ENCODE measurements at regions not wholly inside any gene's neighbourhood (a gene's known extent, or its start where the extent isn't known, plus 50 kb on each side); places are given as distances from the start of the nearest gene placed in this dataset.

- Histone ChIP-seq H3K9me3 (ENCODE audit: insufficient read depth, low read length, severe bottlenecking) (no peaks in the 10 kb centered on the region), H3K36me3 (ENCODE audit: insufficient read depth, low read length) (no peaks in the 10 kb centered on the region), H2AFZ (ENCODE audit: low read depth, low read length) (no peak overlapping the region), H3K27ac (ENCODE audit: low read length) (no peak overlapping the region), H3K4me1 (ENCODE audit: insufficient read depth, low read length) (no peaks in the 10 kb centered on the region), H4K20me1 (ENCODE audit: insufficient read depth, low read length) (no peaks in the 10 kb centered on the region), H3K9ac (ENCODE audit: low read depth, low read length) (no peak overlapping the region), H3K4me2 (ENCODE audit: insufficient read depth, low read length) (no peak overlapping the region), H3K79me2 (ENCODE audit: insufficient read depth, low read length) (no peaks in the 10 kb centered on the region), H3K27me3 (ENCODE audit: insufficient read depth, low read length, poor library complexity) (no peaks in the 10 kb centered on the region), H3K4me3 (ENCODE audit: low read depth in 1 of 2, low read length in 2 of 2) (no peak overlapping the region)
- DNase-seq, result no peak
- no peak for ATAC-seq (ENCODE audit: insufficient read depth, low read depth)
- TF ChIP-seq CTCF (IDR thresholded peaks at IDR 0.05; ENCODE audit: borderline replicate concordance, extremely low read depth, low read length, poor library complexity, severe bottlenecking), result no peak
- no peak for TF ChIP-seq EZH2 (IDR thresholded peaks at IDR 0.05; ENCODE audit: borderline replicate concordance, low read depth, low read length, severe bottlenecking)
Measured at GRCh38 chr2:14255135-14255820, 377.2 kb upstream of the LRATD1 start.

DNA sequence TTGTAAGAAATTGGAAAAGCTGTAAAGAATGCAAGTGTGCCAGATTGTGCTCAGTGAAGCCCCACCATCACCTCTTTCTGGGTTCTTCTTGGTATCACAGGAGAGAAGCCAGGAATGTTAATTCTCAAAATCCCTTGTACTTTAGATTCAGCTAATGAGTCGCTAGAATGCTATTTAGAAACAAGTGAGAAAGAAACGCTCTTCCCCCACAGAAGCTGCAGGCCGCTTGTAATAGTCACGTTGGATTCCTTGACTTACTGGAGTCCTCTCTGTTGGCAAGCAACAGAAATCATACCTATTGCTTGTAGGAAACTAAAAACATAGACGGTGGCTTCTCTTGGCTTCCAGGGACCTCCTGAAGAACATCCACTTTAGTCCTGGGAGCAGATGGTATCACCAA lies 375.6 kb upstream of the LRATD1 start:
- no peak overlapping the region for H2AFZ ChIP-seq (ENCODE audit: low read depth, low read length)
- no peaks in the 10 kb centered on the region for H3K9me3 ChIP-seq (ENCODE audit: insufficient read depth, low read length, severe bottlenecking)
- no peak overlapping the region for H3K4me3 ChIP-seq (ENCODE audit: low read depth in 1 of 2, low read length in 2 of 2)
- no peaks in the 10 kb centered on the region for H3K27me3 ChIP-seq (ENCODE audit: insufficient read depth, low read length, poor library complexity)
- H3K79me2 ChIP-seq (ENCODE audit: insufficient read depth, low read length), result no peaks in the 10 kb centered on the region
- ATAC-seq (ENCODE audit: insufficient read depth, low read depth) (no peak), DNase-seq (no peak)
- H3K36me3 ChIP-seq (ENCODE audit: insufficient read depth, low read length), result no peaks in the 10 kb centered on the region
- H3K4me2 ChIP-seq (ENCODE audit: insufficient read depth, low read length), result no peak overlapping the region
- H4K20me1 ChIP-seq (ENCODE audit: insufficient read depth, low read length), result no peaks in the 10 kb centered on the region
- no peaks in the 10 kb centered on the region for H3K4me1 ChIP-seq (ENCODE audit: insufficient read depth, low read length)
- H3K27ac ChIP-seq (ENCODE audit: low read length), result no peak overlapping the region
- no peak overlapping the region for H3K9ac ChIP-seq (ENCODE audit: low read depth, low read length)
- TF ChIP-seq EZH2 (IDR thresholded peaks at IDR 0.05; ENCODE audit: borderline replicate concordance, low read depth, low read length, severe bottlenecking) (no peak), CTCF (IDR thresholded peaks at IDR 0.05; ENCODE audit: borderline replicate concordance, extremely low read depth, low read length, poor library complexity, severe bottlenecking) (no peak)

GRCh38 chr2:14257801-14258507 lies 374.6 kb upstream of the LRATD1 start:
- H3K9me3 ChIP-seq (ENCODE audit: insufficient read depth, low read length, severe bottlenecking), result no peaks in the 10 kb centered on the region
- ATAC-seq (ENCODE audit: insufficient read depth, low read depth) (no peak), DNase-seq (no peak)
- H3K27ac ChIP-seq (ENCODE audit: low read length), result no peak overlapping the region
- H3K4me3 ChIP-seq (ENCODE audit: low read depth in 1 of 2, low read length in 2 of 2), result no peak overlapping the region
- no peak overlapping the region for H3K9ac ChIP-seq (ENCODE audit: low read depth, low read length)
- H3K27me3 ChIP-seq (ENCODE audit: insufficient read depth, low read length, poor library complexity), result no peaks in the 10 kb centered on the region
- no peaks in the 10 kb centered on the region for H3K4me1 ChIP-seq (ENCODE audit: insufficient read depth, low read length)
- H3K4me2 ChIP-seq (ENCODE audit: insufficient read depth, low read length), result no peak overlapping the region
- H3K79me2 ChIP-seq (ENCODE audit: insufficient read depth, low read length), result no peaks in the 10 kb centered on the region
- H2AFZ ChIP-seq (ENCODE audit: low read depth, low read length), result no peak overlapping the region
- TF ChIP-seq CTCF (IDR thresholded peaks at IDR 0.05; ENCODE audit: borderline replicate concordance, extremely low read depth, low read length, poor library complexity, severe bottlenecking) (no peak), EZH2 (IDR thresholded peaks at IDR 0.05; ENCODE audit: borderline replicate concordance, low read depth, low read length, severe bottlenecking) (no peak)
- H4K20me1 ChIP-seq (ENCODE audit: insufficient read depth, low read length), result no peaks in the 10 kb centered on the region
- no peaks in the 10 kb centered on the region for H3K36me3 ChIP-seq (ENCODE audit: insufficient read depth, low read length)
